Mammary epithelial cell (primary cell): ENCODE measurements at regions not wholly inside any gene's neighbourhood (a gene's known extent, or its start where the extent isn't known, plus 50 kb on each side); places are given as distances from the start of the nearest gene placed in this dataset.

Experiments used
- CTCF ChIP-seq, 2 donors: IDR thresholded peaks in 1 of 2; conservative IDR thresholded peaks in 1 of 2; 2 replicates each; pipeline ENCODE4 v1.5.1; 2011 to 2012; ENCODE audit warnings: inconsistent platforms in 2 of 2, low read length in 2 of 2, mild to moderate bottlenecking in 2 of 2, control low read depth in 1 of 2, low read depth in 1 of 2; ENCODE audit not compliant: insufficient read depth in 1 of 2; ENCODE audit errors: extremely low read depth in 1 of 2
- EZH2 ChIP-seq: IDR thresholded peaks from 2 replicates; pipeline ENCODE4 v1.6.1; 2012; ENCODE audit warnings: low read length, inconsistent platforms, borderline replicate concordance

GRCh38 chr1:61568460-61569302, 156.3 kb downstream of the TM2D1 start:
- TF ChIP-seq EZH2 (no peak), CTCF (conservative IDR thresholded peaks at IDR 0.05 in 1 of 2, IDR thresholded peaks at IDR 0.05 in 1 of 2; ENCODE audit: extremely low read depth in 1 of 2, insufficient read depth in 1 of 2, low read depth in 1 of 2, low read length in 2 of 2) (no peak)
